NCI-H460 (cell line): ENCODE measurements at regions not wholly inside any gene's neighbourhood (a gene's known extent, or its start where the extent isn't known, plus 50 kb on each side); places are given as distances from the start of the nearest gene placed in this dataset.
"Not testable (repeated sequence)": the region's sequence is repeated elsewhere in the genome, so short reads cannot be mapped to it uniquely, and the experiment has no call there.

Experiments
- DNase-seq: peaks from one replicate; pipeline ENCODE4 v3.0.0-alpha.2; 2016; ENCODE audit warnings: low read depth; ENCODE audit errors: extremely low read depth

DNA sequence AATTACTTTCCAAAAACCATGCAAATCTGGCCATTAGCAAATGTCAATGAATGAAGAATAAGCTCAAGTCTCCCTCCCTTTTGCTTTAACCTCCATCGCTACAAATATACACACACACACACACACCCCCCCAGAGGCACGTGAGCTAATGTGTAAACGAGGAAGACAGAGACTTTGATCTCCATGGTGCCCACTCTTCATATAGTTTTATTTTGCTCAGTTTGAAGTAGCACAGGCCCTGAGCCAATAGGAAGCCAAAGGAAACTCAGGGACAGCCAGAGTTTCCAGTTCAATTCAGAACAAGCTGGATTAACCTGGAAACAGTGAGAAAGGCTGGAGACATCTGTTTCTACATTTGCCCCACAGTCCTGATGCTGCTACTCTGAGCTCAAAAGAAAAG lies 248.4 kb upstream of the MEIS1 start:
- no peak for DNase-seq

DNA sequence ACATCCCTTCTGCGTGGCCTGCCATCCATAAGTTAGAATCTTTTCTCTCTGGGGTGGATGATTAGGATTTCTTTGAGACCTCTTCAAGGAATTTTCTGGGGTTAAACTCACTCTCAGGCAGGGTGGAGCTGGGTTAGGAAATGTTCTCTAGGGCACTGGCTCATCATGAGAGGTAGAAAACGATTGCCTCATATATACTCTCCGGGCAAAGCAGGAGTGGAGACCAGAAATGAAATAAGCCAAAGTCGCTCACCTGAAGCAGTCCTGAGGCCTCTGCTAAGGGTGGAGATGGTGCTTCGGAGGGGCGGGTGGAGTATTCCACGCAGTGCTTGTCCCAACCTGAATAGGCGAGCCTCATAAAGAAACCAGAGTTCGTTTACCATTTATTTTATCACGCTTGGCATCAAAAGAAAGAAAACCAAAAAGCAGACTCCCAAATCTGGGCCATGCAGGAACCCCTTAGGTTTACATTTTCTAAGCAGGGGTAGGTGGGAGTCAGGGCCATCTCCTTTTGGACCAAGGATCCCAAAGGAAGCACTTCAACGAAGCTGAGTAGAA lies 249.3 kb upstream of the MEIS1 start:
- DNase-seq: no peak

DNA sequence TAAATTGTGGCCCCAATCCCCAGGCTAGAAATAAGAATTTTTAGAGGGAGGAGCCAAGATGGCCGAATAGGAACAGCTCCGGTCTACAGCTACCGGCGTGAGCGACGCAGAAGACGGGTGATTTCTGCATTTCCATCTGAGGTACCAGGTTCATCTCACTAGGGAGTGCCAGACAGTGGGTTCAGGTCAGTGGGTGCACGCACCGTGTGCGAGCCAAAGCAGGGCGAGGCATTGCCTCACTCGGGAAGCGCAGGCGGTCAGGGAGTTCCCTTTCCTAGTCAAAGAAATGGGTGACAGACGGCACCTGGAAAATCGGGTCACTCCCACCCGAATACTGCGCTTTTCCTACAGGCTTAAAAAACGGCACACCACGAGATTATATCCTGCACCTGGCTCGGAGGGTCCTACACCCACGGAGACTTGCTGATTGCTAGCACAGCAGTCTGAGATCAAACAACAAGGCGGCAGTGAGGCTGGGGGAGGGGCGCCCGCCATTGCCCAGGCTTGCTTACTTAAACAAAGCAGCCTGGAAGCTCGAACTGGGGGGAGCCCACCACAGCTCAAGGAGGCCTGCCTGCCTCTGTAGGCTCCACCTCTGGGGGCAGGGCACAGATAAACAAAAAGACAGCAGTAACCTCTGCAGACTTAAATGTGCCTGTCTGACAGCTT lies 257.7 kb upstream of the MEIS1 start:
- DNase-seq: not testable (repeated sequence)

DNA sequence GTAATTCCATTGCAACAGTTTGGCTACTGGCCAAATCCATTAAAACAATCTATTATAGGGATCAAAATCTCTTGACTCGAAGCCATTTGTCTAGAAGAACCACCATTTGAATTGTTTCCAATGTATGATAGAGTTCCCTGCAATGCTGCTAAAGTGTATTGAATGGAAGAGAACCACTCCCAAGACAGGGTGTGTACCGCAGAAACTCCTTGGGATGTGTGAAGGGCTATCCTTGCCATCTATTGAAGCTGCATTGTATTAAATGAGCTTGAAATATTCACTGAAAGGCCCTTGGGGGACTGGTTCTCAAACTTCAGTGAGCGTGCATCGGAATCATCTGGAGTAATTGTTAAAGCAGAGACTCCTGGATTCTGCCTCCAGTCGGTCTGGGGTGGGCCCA lies 260.4 kb upstream of the MEIS1 start:
- DNase-seq: no peak

DNA sequence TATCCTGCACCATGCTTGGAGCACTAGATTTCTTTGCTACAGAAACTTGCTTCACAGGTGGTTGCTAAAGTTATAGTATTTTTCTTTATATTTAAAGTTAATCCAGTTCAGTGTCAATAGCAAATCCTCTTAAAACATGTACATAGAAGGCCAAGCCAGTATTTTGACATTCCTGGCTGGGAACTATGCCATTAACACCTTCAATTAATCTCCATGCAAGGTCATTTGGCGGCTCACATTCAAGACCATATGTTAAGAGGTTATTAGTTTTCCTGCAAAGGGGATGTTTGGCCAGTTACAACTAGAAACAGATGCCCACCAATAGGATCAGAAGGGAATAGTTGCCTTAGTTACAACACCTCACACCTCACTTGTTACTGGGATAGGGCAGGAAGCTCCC lies 261.3 kb upstream of the MEIS1 start:
- no peak for DNase-seq

DNA sequence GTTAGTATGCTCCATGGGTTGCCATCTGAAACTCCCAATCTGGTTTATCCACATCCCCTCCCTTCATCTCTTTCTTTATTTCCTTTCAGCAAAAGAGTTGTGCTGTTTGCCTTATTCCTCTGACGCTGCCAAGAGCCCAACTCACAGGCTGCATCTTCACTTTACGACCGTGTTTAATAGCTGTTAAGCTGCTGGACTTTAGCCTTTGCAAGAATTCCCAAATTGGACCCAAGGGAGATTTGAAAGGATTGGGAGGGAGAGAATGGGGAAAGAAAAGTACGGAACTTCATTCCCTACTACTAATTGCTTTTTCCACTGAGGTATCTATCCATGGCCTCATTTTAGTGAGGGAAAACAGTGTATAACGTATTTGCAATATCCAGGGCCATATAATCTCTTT lies 263.4 kb upstream of the MEIS1 start:
- no peak for DNase-seq

DNA sequence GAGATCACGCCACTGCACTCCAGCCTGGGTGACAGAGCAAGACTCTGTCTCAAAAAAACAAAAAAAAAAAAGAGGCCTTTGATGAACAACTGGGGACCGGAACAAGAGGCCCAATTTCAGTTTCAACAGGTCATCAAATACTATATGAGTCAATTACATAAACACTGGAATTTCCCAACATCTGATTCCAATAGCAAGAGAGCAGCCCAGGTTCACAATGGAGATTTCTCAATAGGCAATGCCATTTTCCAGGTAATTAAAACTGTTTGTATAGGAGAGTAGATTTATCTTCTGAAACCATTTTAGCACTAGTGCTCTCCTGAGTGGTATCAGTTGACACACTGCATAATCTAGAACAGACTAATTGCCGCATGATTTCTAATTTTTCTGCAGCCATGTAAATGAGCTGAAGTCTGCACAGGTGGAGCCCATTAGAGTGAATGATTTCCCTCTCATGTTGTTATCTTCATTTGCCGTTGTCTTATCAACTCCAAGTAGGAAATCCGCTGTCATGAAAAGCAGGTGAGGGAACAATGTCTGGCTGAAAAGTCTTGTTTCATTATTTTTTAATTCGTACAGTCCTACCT lies 264.1 kb upstream of the MEIS1 start:
- no peak for DNase-seq

DNA sequence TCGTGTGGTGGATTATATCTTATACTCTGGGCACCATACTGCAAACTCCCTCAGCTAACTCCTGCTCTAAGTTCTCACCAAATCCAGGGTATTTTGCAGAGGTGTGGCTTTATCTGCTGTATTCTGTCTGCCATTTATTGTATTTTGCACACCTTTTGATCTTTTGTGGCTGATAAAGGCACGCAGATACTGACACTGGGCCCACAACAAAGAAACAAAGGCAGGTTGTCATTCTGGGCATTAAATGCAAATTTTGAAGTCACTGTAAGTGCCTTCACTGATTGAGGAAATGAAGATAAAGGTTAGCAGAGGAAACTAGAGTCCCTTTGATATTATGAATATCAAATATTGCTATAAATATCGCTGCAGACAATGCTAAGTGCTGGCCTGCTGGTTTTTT lies 265.8 kb upstream of the MEIS1 start:
- DNase-seq: no peak

DNA sequence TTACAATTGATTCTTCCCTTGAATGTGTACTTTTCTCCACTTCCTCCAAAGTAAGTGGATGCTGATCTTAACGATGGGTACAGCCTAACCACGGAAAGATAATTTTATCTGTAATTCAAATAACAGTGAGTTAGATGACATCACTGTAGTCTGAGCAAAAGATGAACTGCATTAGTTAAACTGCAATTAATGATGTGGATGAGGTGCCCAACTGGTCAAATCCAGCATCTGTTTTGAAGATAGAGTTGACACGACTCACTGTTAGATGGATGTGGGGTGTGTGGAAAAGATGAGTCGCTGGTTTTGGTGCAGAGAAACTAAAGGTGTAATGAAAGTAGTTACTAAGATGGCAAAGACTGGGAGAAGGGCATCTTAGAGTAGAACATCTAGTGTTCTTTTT lies 270.5 kb upstream of the MEIS1 start:
- no peak for DNase-seq

DNA sequence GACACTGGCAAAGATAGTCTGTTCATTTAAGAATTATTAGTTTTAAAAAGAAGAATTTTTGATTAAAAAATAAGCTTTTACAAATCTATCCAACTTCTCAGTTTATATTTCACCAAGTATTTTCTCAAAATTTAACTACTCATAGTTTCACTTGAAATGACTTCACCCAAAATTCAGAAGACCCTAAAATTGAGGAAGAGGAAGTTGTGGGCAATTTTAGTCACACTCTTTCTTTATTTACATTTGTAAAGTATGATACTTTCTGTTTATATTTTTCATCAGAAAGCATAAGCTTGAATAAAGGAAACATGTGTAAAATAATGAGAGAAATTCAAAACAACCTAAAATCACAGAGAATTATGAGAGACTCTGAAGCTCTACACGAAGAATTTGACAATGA lies 278.8 kb upstream of the MEIS1 start:
- DNase-seq: no peak

DNA sequence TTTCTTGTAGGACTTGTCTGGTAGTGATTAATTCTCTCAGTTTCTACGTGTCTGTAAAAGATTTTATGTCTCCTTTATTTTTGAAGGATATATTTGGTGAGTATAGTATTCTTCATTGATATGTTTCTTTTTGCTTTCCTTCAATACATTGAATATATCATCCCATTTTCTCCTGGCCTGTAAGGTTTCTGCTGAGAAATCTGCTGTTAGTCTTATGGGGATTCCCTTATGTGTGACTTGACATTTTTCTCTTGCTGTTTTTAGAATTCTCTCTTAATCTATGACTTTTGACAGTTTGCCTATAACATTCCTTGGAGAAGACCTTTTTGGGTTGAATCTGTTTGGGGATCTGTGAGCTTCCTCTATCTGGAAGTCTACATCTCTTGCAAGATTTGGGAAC lies 281.0 kb upstream of the MEIS1 start:
- no peak for DNase-seq

DNA sequence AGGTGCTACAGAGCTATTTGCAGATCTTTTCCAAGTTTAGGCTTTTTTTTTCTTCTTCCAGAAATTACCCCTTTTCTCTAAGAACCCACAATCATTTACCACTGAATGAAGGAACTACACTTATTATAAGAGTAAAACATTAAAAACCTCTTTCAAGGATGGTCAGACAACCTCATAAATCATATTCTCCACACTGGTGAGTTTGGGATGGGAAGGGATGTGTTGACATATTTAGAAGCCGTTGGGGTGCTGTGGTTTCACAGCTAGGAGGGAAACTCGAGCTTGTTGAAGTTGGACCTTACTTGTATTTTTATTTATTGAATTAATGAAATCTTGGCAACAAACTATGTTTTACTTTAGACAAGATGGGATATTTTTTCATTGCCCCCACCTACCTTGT lies 289.4 kb upstream of the MEIS1 start:
- no peak for DNase-seq

DNA sequence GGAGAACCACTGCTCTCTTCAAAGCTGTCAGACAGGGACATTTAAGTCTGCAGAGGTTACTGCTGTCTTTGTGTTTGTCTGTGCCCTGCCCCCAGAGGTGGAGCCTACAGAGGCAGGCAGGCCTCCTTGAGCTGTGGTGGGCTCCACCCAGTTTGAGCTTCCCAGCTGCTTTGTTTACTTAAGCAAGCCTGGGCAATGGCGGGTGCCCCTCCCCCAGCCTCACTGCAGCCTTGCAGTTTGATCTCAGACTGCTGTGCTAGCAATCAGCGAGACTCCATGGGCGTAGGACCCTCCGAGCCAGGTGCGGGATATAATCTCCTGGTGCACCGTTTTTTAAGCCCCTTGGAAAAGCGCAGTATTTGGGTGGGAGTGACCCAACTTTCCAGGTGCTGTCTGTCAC lies 290.6 kb upstream of the MEIS1 start:
- not testable (repeated sequence) for DNase-seq

DNA sequence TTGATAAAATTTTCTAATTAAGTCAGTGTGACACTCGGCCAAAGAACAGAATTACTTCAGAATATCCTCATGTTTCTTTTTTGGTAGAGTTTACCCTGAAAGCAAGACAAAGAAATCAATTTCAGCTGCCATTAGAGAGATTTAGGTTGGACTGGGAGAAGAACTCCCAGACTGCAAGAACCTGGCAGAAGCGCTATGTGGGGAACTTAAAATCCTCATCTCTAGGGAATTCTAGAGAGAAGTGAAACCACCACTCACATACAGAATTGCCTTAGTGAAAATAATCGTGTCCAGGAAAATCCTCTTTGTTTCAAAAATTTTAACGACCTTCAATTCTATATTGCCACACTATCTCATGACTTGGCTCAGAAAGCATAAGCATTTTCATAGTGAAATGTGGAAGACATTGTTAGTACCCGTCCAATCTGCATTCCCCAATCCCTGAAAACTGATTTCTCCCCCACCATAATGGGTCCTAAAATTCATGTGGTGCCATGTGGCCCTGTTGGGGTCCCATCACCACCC lies 297.3 kb upstream of the MEIS1 start:
- DNase-seq: no peak

DNA sequence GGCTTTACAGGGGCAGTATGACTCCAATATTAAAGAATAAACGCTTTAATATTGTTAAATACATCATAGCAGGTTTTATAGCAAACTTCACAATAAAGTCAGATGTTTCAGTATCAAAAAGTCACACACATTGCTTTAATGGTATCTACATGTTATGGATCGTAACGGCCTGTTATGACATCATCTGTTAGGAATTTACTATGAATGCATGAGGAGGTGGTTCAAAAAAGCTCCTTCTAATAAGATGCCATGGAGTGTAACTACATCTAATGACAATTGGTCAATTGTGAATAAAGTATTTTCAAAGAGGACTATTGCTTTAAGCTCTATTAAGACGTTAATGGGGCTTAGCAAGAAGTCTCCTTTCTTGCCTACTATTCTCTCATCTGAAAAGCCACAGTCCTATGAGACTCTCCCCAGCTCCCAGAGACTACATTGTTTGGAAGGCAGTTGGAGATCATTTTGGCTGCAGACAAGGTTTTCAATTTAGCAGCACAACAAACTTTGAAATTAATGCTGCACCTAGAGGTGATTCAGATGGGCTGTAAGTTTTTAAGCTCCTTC lies 300.7 kb upstream of the MEIS1 start:
- DNase-seq: no peak

DNA sequence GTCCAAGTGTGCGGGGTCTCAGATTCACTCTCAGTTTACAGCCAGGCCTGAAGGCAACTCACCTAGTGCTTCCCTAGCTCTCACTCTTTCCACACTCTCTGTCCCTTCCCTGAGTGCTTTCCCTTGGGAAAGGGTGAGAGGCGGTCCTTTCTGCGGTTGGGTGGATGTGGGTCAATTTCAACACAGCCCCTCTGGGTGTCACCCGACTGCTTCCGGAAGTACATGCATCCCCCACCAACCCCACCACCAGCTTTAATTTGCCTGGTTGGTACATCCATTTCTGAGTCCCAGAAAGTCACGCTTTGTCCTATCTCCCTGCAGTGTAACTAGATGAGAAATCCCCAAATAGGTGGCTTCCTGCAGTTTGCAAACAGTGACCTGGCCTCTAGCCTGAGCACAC lies 307.3 kb upstream of the MEIS1 start:
- DNase-seq: no peak

DNA sequence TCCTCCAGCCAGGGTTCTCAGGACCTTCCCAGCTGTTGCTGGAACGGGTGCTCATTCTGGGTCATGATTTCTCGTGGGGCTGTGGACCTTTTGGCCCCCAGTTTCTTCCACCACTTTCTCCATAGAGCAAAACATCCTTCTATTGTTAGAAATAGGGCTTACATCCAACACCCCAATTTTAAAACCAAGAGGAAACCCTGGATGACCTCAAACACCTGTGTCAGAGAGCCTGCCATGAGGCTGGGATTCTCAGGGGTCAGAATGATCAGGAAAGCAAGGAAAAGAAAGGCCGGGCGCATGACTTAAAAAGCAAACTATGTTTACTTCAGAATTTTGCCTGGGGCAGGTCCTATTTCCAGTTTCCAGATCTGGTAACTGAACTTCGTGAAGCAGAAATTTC lies 307.9 kb upstream of the MEIS1 start:
- no peak for DNase-seq

DNA sequence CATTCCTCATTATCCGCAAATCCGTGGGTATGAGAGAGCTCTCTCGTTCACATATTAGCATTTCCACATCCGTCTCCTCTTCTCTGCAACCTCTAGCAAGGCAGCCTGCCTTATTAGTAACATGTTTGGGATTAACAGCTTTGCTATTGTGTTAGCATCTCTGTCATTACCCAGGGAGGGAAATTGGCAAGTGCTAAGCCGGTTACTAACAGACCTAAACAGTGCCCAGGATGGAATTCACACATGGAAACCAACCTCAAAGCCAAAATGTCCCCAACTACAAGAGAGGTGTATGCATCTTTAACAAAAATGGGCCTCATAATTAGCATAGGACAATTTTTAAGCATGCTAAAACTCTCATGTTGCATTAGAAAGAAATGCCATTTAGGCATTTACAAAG lies 309.0 kb upstream of the MEIS1 start:
- no peak for DNase-seq

DNA sequence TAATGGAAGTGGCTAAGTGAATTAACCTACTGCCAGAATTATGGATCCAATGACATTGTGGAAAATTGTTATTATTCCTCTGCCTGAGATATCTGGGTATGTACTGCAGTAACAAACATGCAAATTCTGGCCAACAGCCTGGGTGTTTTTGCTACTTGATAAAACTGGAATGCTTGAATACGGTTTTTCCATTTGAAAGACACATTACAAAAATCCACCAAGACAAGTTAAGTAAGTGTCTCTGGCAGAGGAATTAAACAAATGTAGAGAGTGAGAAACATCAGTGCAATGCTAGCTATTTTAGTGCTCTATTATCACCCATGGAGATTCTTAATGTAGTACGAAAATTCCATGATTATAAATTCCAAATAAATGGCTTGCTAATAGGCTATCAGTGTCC lies 312.4 kb upstream of the MEIS1 start:
- no peak for DNase-seq

DNA sequence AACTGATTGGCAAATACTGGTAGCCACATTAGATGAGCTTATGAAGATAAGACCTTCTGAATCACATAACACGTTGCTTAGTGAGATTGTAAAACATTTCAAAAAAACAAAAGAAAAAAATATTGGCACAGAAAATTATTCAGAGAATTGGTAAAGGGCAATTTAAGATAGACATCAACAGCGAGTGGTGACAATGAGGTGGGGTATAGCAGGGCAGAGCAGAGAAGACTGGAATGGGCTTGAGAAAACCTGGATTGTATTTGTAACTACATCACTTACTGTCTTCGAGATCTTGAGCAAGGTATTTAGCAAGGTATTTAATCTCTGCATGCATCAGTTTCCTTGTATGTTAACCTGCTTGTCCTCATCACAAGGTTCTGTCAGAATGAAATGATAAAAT lies 313.0 kb upstream of the MEIS1 start:
- no peak for DNase-seq

DNA sequence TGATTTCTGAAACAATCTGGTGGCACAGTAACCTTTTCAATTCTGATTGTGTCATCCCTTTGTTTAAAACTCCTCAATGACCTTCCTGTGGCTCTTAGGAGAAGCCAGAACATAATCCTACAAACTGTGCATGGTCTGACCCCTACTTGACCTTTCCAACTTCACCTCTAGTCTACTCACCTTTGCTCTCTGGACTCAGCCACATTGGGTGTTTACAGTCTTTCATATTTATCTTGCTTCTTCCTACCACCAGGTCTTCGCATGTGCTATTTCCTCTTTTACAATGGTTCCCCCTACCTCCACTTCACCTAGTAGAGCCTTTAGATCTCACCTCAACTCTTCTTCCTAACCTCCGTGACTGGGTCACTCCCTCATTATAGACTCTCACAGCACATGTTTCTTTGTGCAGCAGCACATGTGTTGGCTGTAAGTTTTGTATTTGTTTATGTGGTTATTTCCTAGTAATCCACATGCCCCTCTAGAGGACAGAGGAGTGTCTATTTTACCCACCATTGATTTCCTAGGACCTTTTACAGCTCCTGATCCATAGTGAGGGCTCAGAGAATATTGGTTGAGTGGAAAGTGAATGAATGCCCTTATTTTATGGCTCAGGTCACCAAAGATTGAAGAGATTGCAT lies 320.8 kb upstream of the MEIS1 start:
- no peak for DNase-seq

DNA sequence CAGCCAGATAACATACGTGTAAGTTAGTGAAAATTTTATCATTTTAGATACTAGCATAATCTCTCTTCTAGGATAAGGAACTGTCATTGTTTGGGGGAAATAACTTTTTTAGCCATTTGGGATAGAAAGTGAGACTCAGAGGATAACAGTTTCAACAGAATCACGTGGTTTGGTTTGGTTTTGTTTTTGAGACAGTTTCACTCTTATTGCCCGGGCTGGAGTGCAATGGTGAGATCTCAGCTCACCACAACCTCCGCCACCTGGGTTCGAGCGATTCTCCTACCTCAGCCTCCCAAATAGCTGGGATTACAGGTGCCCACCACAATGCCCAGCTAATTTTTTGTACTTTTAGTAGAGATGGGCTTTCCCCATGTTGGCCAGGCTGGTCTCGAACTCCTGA lies 323.2 kb upstream of the MEIS1 start:
- DNase-seq: no peak
